ENCODE measurements at regions not wholly inside any gene's neighbourhood (a gene's known extent, or its start where the extent isn't known, plus 50 kb on each side); places are given as distances from the start of the nearest gene placed in this dataset.

GRCh38 chr6:138550346-138550767 lies 51.1 kb upstream of the NHSL1 start:
- Mint-ChIP-seq H3K27me3 (peaks cover 13% of the 10 kb centered on the region), H3K9me3 (no peaks in the 10 kb centered on the region), H3K27ac (no peak overlapping the region), H3K4me3 (no peak overlapping the region), H3K36me3 (ENCODE audit: low read depth) (no peaks in the 10 kb centered on the region), H3K4me1 (peaks cover 6% of the 10 kb centered on the region)
- DNase-seq (no peak), ATAC-seq (ENCODE audit: low read depth) (no peak)
- CTCF ChIA-PET, result no interaction called here
- no peak for TF ChIP-seq CTCF (IDR thresholded peaks at IDR 0.05)
- intact Hi-C loops (cut with micrococcal nuclease), result no loop called here
- POLR2A ChIA-PET, result interaction anchor here (0.6 kb wide), 1 partner anchor 491 kb away, joined by 3 read pairs; no protein-coding TSS in a partner anchor

- Mint-ChIP-seq H3K27me3 (peaks cover 11% of the 10 kb centered on the region), H3K4me1 (peaks cover 9% of the 10 kb centered on the region), H3K36me3 (ENCODE audit: low read depth) (no peaks in the 10 kb centered on the region), H3K27ac (no peak overlapping the region), H3K4me3 (no peak overlapping the region), H3K9me3 (no peaks in the 10 kb centered on the region)
- no peak for DNase-seq
- TF ChIP-seq CTCF (IDR thresholded peaks at IDR 0.05), result no peak
- ChIA-PET POLR2A (no interaction called here), CTCF (no interaction called here)
- ATAC-seq (ENCODE audit: low read depth), result no peak
- intact Hi-C loops (cut with micrococcal nuclease), result no loop called here
These were observed 54.9 kb upstream of the NHSL1 start for GRCh38 chr6:138554146-138554545.

GRCh38 chr6:138555421-138555988 lies 56.2 kb upstream of the NHSL1 start:
- Mint-ChIP-seq H3K27me3 (peaks cover 11% of the 10 kb centered on the region), H3K9me3 (no peaks in the 10 kb centered on the region), H3K36me3 (ENCODE audit: low read depth) (no peaks in the 10 kb centered on the region), H3K27ac (no peak overlapping the region), H3K4me1 (peaks cover 9% of the 10 kb centered on the region), H3K4me3 (no peak overlapping the region)
- intact Hi-C loops (cut with micrococcal nuclease), result no loop called here
- ATAC-seq (ENCODE audit: low read depth), result no peak
- CTCF ChIA-PET, result no interaction called here
- TF ChIP-seq CTCF (IDR thresholded peaks at IDR 0.05), result no peak
- no peak for DNase-seq
- POLR2A ChIA-PET, result interaction anchor here (0.7 kb wide), 1 partner anchor 193 kb away, joined by 3 read pairs; no protein-coding TSS in a partner anchor

GRCh38 chr6:138557147-138557546 lies 57.9 kb upstream of the NHSL1 start:
- peaks cover 6% of the 10 kb centered on the region for H3K27me3 Mint-ChIP-seq
- peaks cover 9% of the 10 kb centered on the region for H3K4me1 Mint-ChIP-seq
- no peaks in the 10 kb centered on the region for H3K9me3 Mint-ChIP-seq
- H3K36me3 Mint-ChIP-seq (ENCODE audit: low read depth), result no peaks in the 10 kb centered on the region
- DNase-seq (no peak), ATAC-seq (ENCODE audit: low read depth) (no peak)
- CTCF ChIA-PET, result no interaction called here
- intact Hi-C loops (cut with micrococcal nuclease), result no loop called here
- TF ChIP-seq CTCF (IDR thresholded peaks at IDR 0.05), result no peak
- no peak overlapping the region for H3K4me3 Mint-ChIP-seq
- H3K27ac Mint-ChIP-seq, result no peak overlapping the region
- POLR2A ChIA-PET, result no interaction called here

- Mint-ChIP-seq H3K9me3 (no peaks in the 10 kb centered on the region), H3K27ac (no peak overlapping the region), H3K36me3 (ENCODE audit: low read depth) (no peaks in the 10 kb centered on the region), H3K4me3 (no peak overlapping the region), H3K27me3 (peaks cover 6% of the 10 kb centered on the region), H3K4me1 (peaks cover 9% of the 10 kb centered on the region)
- no peak for DNase-seq
- no peak for ATAC-seq (ENCODE audit: low read depth)
- CTCF ChIA-PET, result no interaction called here
- intact Hi-C loops (cut with micrococcal nuclease), result no loop called here
- POLR2A ChIA-PET, result no interaction called here
- no peak for TF ChIP-seq CTCF (IDR thresholded peaks at IDR 0.05)
These were observed 59.8 kb upstream of the NHSL1 start for GRCh38 chr6:138559143-138559542.

Data from activated B cell treated with CpG ODN at 0.5 μM for 24 hours (primary cell).